ENCODE measurements at regions not wholly inside any gene's neighbourhood (a gene's known extent, or its start where the extent isn't known, plus 50 kb on each side); places are given as distances from the start of the nearest gene placed in this dataset.
"Not testable (repeated sequence)": the region's sequence is repeated elsewhere in the genome, so short reads cannot be mapped to it uniquely, and the experiment has no call there.

- DNase-seq (ENCODE audit: extremely low spot score, insufficient read length, low read depth) (no peak), FAIRE-seq (no peak)
Measured at GRCh38 chr14:55802986-55803872, 223.2 kb downstream of the KTN1 start.

GRCh38 chr14:55803873-55804553 is 224.0 kb downstream of the KTN1 start:
- FAIRE-seq = no peak
- no peak for DNase-seq (ENCODE audit: extremely low spot score, insufficient read length, low read depth)

GRCh38 chr14:55805250-55805649 is 225.2 kb downstream of the KTN1 start:
- DNase-seq (ENCODE audit: extremely low spot score, insufficient read length, low read depth) = no peak
- FAIRE-seq = no peak

- FAIRE-seq (peak; percentile 64), DNase-seq (ENCODE audit: extremely low spot score, insufficient read length, low read depth) (no peak)
Measured at GRCh38 chr14:55807053-55807880, 227.3 kb downstream of the KTN1 start.

GRCh38 chr14:55807881-55808379 is 227.9 kb downstream of the KTN1 start:
- no peak for FAIRE-seq
- DNase-seq (ENCODE audit: extremely low spot score, insufficient read length, low read depth) = no peak

GRCh38 chr14:55813630-55814029 is 233.6 kb downstream of the KTN1 start:
- DNase-seq (ENCODE audit: extremely low spot score, insufficient read length, low read depth) (no peak), FAIRE-seq (no peak)

- FAIRE-seq = no peak
- DNase-seq (ENCODE audit: extremely low spot score, insufficient read length, low read depth) = no peak
Measured at GRCh38 chr14:55814064-55814463, 234.1 kb downstream of the KTN1 start.

- no peak for FAIRE-seq
Measured at GRCh38 chr14:55814873-55815272, 234.9 kb downstream of the KTN1 start.

GRCh38 chr14:55816225-55816624 is 236.2 kb downstream of the KTN1 start:
- no peak for FAIRE-seq
- no peak for DNase-seq (ENCODE audit: extremely low spot score, insufficient read length, low read depth)

More at GRCh38 chr14:55814873-55815272, 234.9 kb downstream of the KTN1 start:
- no peak for DNase-seq (ENCODE audit: extremely low spot score, insufficient read length, low read depth)

- DNase-seq (ENCODE audit: extremely low spot score, insufficient read length, low read depth) (no peak), FAIRE-seq (peak; percentile 98)
Measured at GRCh38 chr14:55819610-55820304, 239.8 kb downstream of the KTN1 start.

GRCh38 chr14:55822906-55823305 is 242.9 kb downstream of the KTN1 start:
- no peak for DNase-seq (ENCODE audit: extremely low spot score, insufficient read length, low read depth)
- no peak for FAIRE-seq

- peak; percentile 52 for FAIRE-seq
- no peak for DNase-seq (ENCODE audit: extremely low spot score, insufficient read length, low read depth)
Measured at GRCh38 chr14:55832122-55832911, 252.3 kb downstream of the KTN1 start.

GRCh38 chr14:55832974-55833373 is 253.0 kb downstream of the KTN1 start:
- FAIRE-seq (peak; percentile 36), DNase-seq (ENCODE audit: extremely low spot score, insufficient read length, low read depth) (no peak)

GRCh38 chr14:55834390-55834789 is 254.4 kb downstream of the KTN1 start:
- peak; percentile 5 for FAIRE-seq
- no peak for DNase-seq (ENCODE audit: extremely low spot score, insufficient read length, low read depth)

- FAIRE-seq (no peak), DNase-seq (ENCODE audit: extremely low spot score, insufficient read length, low read depth) (no peak)
Measured at GRCh38 chr14:55835985-55836384, 256.0 kb downstream of the KTN1 start.

GRCh38 chr14:55837467-55837866 is 257.5 kb downstream of the KTN1 start:
- FAIRE-seq (no peak), DNase-seq (ENCODE audit: extremely low spot score, insufficient read length, low read depth) (no peak)

GRCh38 chr14:55838529-55839052 is 258.6 kb downstream of the KTN1 start:
- FAIRE-seq (no peak), DNase-seq (ENCODE audit: extremely low spot score, insufficient read length, low read depth) (no peak)

GRCh38 chr14:55839301-55839947 is 259.4 kb downstream of the KTN1 start:
- not testable (repeated sequence) for FAIRE-seq; DNase-seq (ENCODE audit: extremely low spot score, insufficient read length, low read depth)

All from GM18507 (cell line).